ENCODE measurements at regions not wholly inside any gene's neighbourhood (a gene's known extent, or its start where the extent isn't known, plus 50 kb on each side); places are given as distances from the start of the nearest gene placed in this dataset.

DNA sequence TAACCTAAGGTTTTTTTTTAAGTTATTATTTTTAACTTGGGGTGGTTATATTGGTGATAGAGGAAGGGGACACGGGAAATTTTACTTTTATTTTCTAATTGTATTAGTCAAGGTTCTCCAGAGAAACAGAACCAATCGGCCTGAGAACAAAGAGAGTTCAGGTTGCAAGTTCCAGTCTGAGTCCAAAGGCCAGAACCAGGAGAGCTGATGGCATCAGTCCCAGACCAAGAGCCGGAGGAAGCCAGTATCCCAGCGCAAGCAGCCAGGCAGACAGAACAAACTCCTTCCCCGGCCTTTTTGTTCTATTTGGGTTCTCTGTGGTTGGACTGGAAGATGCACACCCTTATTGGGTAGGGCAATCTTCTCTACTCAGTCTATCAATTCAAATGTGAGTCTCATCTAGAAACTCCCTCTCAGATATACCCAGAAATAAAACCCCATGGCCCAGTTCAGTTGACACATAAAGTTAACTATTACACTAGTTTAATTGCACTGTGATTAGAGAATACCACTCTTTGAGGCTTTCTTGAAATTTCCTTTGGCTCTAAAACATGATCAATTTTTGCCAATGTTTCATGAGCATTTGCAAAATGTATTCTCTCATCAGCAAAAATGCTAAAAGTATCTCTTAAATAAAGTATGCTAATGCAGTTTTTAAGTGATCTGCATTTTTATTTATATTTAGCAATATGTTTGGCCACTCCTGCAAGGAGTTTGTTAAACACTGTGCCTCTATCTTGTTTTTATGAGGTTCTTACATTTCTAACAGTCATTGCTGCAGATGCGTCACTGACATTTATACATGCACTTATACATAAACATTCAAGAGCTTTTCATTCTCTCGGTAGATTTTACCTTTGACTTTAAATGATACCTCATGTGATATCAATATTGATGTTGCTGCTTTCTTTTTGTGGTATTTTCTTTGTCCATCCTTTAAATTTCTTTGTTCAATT, 103.2 kb upstream of the SSTR4 start:
- DNase-seq (ENCODE audit: low spot score in 2 of 2) (no peak), ATAC-seq (ENCODE audit: low read depth) (no peak)
- Mint-ChIP-seq H3K4me1 (no peaks in the 10 kb centered on the region), H3K27ac (no peak overlapping the region), H3K36me3 (no peaks in the 10 kb centered on the region), H3K9me3 (peaks cover 5% of the 10 kb centered on the region), H3K27me3 (no peaks in the 10 kb centered on the region), H3K4me3 (no peak overlapping the region)

DNA sequence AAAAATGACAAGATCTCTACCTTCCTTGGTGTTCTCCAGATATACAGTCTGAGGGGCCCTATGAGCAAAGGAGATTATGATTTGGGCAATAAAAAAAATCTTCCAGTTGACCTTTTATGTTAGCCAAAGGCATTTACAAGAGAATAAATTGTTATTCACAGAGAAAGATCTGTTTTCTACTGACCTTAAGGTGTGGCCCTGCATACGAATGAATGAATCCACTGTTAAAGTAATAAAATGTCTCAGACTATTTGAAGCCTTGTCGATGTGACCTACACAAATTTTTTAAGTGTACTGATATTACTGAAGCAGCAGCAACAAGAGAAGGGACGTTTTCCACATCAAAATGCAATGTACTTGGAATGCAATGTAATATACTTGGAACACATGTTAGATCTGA, 95.9 kb upstream of the SSTR4 start:
- Mint-ChIP-seq H3K36me3 (no peaks in the 10 kb centered on the region), H3K4me1 (no peaks in the 10 kb centered on the region), H3K27me3 (peaks cover 2% of the 10 kb centered on the region), H3K4me3 (no peak overlapping the region), H3K9me3 (peaks cover 2% of the 10 kb centered on the region), H3K27ac (no peak overlapping the region)
- DNase-seq (ENCODE audit: low spot score in 2 of 2) (no peak), ATAC-seq (ENCODE audit: low read depth) (no peak)

DNA sequence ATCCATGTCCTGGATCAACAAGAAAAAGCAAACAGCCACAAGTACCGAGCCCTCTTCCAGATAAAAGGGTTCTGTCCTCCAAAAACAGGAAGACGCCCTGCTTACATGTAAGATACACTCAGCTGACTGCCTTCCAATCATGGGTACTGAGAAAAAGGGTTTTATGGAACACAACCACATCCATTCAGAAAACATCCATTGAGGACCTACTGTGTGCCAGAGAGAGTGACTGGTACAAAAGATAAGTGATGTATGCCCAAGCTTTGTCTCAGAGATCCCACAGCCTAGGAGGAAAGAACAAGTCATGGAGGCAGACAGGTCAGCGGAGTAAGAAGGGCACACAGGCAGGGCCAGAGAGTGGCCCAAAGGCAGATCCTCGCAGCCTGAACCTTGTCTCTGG, 94.8 kb upstream of the SSTR4 start:
- Mint-ChIP-seq H3K4me3 (no peak overlapping the region), H3K9me3 (peaks cover 2% of the 10 kb centered on the region), H3K4me1 (no peaks in the 10 kb centered on the region), H3K27ac (no peak overlapping the region), H3K36me3 (no peaks in the 10 kb centered on the region), H3K27me3 (peaks cover 2% of the 10 kb centered on the region)
- ATAC-seq (ENCODE audit: low read depth) (no peak), DNase-seq (ENCODE audit: low spot score in 2 of 2) (no peak)

DNA sequence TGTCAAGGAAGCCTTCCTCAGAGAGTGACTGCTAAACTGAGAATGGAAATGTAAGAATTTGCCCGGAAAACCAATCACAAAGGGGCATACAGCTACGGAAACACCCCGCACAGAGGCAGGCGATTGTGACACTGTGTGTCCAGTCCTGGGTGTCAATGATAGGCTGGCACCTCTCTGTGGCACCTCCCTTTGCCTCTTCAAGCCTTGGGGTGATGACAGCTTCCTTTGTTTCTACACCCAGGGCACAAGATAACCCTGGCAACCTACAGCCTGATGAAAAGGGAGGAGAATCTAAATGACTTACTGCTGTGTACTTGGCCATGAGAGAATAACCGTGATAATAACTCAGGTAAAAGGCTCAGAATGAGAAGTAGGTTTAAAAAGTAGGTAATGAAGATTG, 93.6 kb upstream of the SSTR4 start:
- no peak overlapping the region for H3K4me3 Mint-ChIP-seq
- H3K9me3 Mint-ChIP-seq: no peaks in the 10 kb centered on the region
- no peak for ATAC-seq (ENCODE audit: low read depth)
- H3K27me3 Mint-ChIP-seq: peaks cover 2% of the 10 kb centered on the region
- no peaks in the 10 kb centered on the region for H3K4me1 Mint-ChIP-seq
- DNase-seq (ENCODE audit: low spot score in 2 of 2): no peak
- no peaks in the 10 kb centered on the region for H3K36me3 Mint-ChIP-seq
- H3K27ac Mint-ChIP-seq: no peak overlapping the region

DNA sequence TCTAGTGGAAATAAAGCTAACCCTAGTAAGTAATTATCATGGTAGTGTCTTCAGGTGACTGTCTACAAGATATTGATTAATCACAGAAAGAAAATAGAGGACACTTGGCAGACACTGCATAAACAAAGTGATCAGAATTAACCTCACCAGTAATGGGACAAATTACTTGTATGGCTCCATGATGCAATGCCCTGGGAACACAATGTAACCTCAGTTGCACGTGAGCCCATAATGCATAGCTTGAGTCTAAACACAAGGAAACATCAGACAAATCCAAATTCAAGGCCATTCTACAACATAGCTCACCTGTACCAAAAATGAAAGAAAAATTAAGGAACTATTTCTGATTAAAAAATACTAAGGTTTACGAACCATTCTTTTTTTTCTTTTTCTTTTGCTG, 92.4 kb upstream of the SSTR4 start:
- Mint-ChIP-seq H3K27me3 (no peaks in the 10 kb centered on the region), H3K9me3 (no peaks in the 10 kb centered on the region), H3K4me1 (no peaks in the 10 kb centered on the region), H3K36me3 (no peaks in the 10 kb centered on the region), H3K27ac (no peak overlapping the region), H3K4me3 (no peak overlapping the region)
- ATAC-seq (ENCODE audit: low read depth): no peak
- DNase-seq (ENCODE audit: low spot score in 2 of 2): no peak

DNA sequence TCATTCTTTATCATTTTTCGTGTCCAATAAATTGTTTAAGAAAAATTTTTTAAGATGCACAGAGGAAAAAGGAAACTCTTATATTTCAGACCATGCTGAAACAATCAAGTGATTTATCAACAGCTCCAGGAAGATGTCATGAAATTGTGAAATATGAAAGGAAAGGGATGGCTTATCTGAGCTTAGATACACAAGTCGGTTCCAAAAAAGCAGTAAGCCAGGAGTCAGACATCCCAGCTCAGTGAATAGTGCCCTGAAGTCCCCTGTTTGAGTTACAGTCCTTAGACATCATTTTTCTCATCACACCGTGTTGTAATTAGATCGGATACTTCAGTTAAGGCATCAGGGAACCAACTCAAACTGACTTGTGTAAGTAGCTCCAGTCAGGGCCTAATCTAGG, 91.0 kb upstream of the SSTR4 start:
- Mint-ChIP-seq H3K27me3 (no peaks in the 10 kb centered on the region), H3K9me3 (no peaks in the 10 kb centered on the region), H3K4me1 (no peaks in the 10 kb centered on the region), H3K27ac (no peak overlapping the region), H3K36me3 (no peaks in the 10 kb centered on the region), H3K4me3 (no peak overlapping the region)
- DNase-seq (ENCODE audit: low spot score in 2 of 2) (no peak), ATAC-seq (ENCODE audit: low read depth) (no peak)

DNA sequence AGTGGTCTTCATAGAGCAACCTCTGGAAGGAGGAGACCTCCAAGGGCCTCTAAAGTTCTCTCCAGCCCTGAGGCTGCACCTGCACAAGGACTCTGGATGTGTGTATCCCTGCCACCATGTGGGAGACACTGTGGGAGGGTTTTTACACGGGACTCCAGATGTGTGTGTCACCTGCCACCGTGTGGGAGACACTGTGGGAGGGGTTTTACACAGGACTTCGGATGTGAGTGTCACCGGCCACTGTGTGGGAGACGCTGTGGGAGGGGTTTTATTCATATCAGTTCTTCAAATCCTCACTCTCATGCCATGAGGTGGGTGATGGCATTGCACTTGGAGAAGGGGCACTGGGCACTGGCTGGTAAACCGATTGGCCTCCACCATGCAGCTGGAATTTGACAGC, 90.2 kb upstream of the SSTR4 start:
- Mint-ChIP-seq H3K9me3 (no peaks in the 10 kb centered on the region), H3K27ac (no peak overlapping the region), H3K4me3 (no peak overlapping the region), H3K36me3 (no peaks in the 10 kb centered on the region), H3K27me3 (no peaks in the 10 kb centered on the region), H3K4me1 (no peaks in the 10 kb centered on the region)
- DNase-seq (ENCODE audit: low spot score in 2 of 2): no peak
- no peak for ATAC-seq (ENCODE audit: low read depth)

DNA sequence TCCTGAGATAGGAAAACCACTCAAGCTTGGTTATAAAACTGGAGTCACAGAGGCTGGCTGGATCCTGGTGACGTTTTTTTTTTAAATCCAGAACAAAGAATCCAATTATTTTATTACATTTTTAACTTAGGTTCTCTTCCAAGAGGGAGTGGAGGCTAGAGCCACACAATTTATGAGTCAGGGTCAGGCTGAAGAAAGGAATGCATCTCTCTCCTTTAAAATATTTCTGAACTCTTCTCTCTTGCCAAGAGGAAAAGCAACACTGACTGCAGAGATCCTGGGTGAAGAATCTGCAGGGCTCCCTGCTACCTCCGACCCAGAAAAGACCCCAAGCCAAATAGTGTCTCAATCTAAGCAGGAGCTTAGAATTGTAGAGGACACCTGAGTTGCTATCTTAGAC, 88.5 kb upstream of the SSTR4 start:
- Mint-ChIP-seq H3K36me3 (no peaks in the 10 kb centered on the region), H3K4me1 (no peaks in the 10 kb centered on the region), H3K27ac (no peak overlapping the region), H3K9me3 (peaks cover 1% of the 10 kb centered on the region), H3K27me3 (no peaks in the 10 kb centered on the region), H3K4me3 (no peak overlapping the region)
- DNase-seq (ENCODE audit: low spot score in 2 of 2) (no peak), ATAC-seq (ENCODE audit: low read depth) (no peak)

DNA sequence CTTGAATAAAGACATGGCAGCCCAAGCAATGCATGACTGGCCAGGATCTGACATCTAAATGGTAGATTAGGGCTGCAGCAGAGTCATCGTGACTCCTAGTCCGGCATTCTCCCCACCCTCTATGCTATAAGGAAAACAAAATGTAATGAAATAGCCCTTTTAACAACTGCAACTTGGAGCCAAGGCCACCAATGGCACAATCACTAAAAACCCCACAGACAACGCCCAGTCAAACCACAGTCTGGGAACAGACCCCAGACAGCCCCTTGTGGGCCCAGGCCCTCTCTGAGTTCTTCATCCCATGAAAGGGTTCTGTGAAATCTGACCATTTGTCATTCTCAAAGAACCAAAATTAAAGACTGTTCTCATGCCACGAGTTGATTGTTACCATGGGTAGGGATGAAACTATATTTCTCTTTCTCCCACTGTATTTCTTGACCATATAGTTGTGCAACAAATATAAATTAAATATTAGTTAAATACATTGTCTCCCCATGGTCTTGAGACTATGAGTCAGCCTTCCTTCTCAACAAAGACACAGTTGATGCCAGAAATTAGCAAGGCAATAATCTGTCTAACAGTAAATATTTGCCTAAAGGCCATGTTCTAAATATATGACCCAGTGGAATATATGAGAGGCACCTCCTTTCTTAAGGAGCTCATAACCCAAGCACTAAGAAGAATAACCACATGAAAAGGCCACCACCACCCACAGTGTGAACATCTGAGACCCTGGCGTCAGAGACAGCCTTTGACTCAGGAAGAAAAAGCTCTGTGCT, 85.6 kb upstream of the SSTR4 start:
- Mint-ChIP-seq H3K9me3 (peaks cover 2% of the 10 kb centered on the region), H3K27me3 (no peaks in the 10 kb centered on the region), H3K4me3 (no peak overlapping the region)

GRCh38 chr20:22951966-22952365, 83.1 kb upstream of the SSTR4 start:
- Mint-ChIP-seq H3K4me3 (no peak overlapping the region), H3K4me1 (no peaks in the 10 kb centered on the region), H3K27me3 (peaks cover 3% of the 10 kb centered on the region), H3K9me3 (peaks cover 6% of the 10 kb centered on the region), H3K27ac (no peak overlapping the region), H3K36me3 (no peaks in the 10 kb centered on the region)
- ATAC-seq (ENCODE audit: low read depth) (no peak), DNase-seq (ENCODE audit: low spot score in 2 of 2) (no peak)

More for the DNA sequence above, 85.6 kb upstream of the SSTR4 start:
- DNase-seq (ENCODE audit: low spot score in 2 of 2) (no peak), ATAC-seq (ENCODE audit: low read depth) (no peak)
- H3K4me1 Mint-ChIP-seq: no peaks in the 10 kb centered on the region
- H3K27ac Mint-ChIP-seq: no peak overlapping the region
- H3K36me3 Mint-ChIP-seq: no peaks in the 10 kb centered on the region

GRCh38 chr20:22954661-22955060, 80.5 kb upstream of the SSTR4 start:
- Mint-ChIP-seq H3K4me3 (no peak overlapping the region), H3K4me1 (no peaks in the 10 kb centered on the region), H3K36me3 (no peaks in the 10 kb centered on the region), H3K9me3 (peaks cover 6% of the 10 kb centered on the region), H3K27ac (no peak overlapping the region), H3K27me3 (peaks cover 3% of the 10 kb centered on the region)
- no peak for DNase-seq (ENCODE audit: low spot score in 2 of 2)
- ATAC-seq (ENCODE audit: low read depth): no peak

- H3K9me3 Mint-ChIP-seq: peaks cover 7% of the 10 kb centered on the region
- ATAC-seq (ENCODE audit: low read depth): no peak
- no peaks in the 10 kb centered on the region for H3K4me1 Mint-ChIP-seq
- H3K27ac Mint-ChIP-seq: no peak overlapping the region
- peaks cover 3% of the 10 kb centered on the region for H3K27me3 Mint-ChIP-seq
- no peaks in the 10 kb centered on the region for H3K36me3 Mint-ChIP-seq
- no peak overlapping the region for H3K4me3 Mint-ChIP-seq
- DNase-seq (ENCODE audit: low spot score in 2 of 2): no peak
These were observed 76.7 kb upstream of the SSTR4 start for GRCh38 chr20:22958390-22958789.

- Mint-ChIP-seq H3K36me3 (no peaks in the 10 kb centered on the region), H3K9me3 (peaks cover 3% of the 10 kb centered on the region), H3K4me1 (no peaks in the 10 kb centered on the region), H3K27me3 (no peaks in the 10 kb centered on the region), H3K4me3 (no peak overlapping the region), H3K27ac (no peak overlapping the region)
- DNase-seq (ENCODE audit: low spot score in 2 of 2): no peak
- ATAC-seq (ENCODE audit: low read depth): no peak
These were observed 72.3 kb upstream of the SSTR4 start for GRCh38 chr20:22962567-22963439.

- DNase-seq (ENCODE audit: low spot score in 2 of 2) (no peak), ATAC-seq (ENCODE audit: low read depth) (no peak)
- Mint-ChIP-seq H3K27ac (no peak overlapping the region), H3K4me1 (no peaks in the 10 kb centered on the region), H3K4me3 (no peak overlapping the region), H3K36me3 (no peaks in the 10 kb centered on the region), H3K9me3 (peaks cover 7% of the 10 kb centered on the region), H3K27me3 (no peaks in the 10 kb centered on the region)
These were observed 71.5 kb upstream of the SSTR4 start for GRCh38 chr20:22963581-22963980.
